ENCODE measurements at regions not wholly inside any gene's neighbourhood (a gene's known extent, or its start where the extent isn't known, plus 50 kb on each side); places are given as distances from the start of the nearest gene placed in this dataset.
"Not testable (repeated sequence)": the region's sequence is repeated elsewhere in the genome, so short reads cannot be mapped to it uniquely, and the experiment has no call there.

DNA sequence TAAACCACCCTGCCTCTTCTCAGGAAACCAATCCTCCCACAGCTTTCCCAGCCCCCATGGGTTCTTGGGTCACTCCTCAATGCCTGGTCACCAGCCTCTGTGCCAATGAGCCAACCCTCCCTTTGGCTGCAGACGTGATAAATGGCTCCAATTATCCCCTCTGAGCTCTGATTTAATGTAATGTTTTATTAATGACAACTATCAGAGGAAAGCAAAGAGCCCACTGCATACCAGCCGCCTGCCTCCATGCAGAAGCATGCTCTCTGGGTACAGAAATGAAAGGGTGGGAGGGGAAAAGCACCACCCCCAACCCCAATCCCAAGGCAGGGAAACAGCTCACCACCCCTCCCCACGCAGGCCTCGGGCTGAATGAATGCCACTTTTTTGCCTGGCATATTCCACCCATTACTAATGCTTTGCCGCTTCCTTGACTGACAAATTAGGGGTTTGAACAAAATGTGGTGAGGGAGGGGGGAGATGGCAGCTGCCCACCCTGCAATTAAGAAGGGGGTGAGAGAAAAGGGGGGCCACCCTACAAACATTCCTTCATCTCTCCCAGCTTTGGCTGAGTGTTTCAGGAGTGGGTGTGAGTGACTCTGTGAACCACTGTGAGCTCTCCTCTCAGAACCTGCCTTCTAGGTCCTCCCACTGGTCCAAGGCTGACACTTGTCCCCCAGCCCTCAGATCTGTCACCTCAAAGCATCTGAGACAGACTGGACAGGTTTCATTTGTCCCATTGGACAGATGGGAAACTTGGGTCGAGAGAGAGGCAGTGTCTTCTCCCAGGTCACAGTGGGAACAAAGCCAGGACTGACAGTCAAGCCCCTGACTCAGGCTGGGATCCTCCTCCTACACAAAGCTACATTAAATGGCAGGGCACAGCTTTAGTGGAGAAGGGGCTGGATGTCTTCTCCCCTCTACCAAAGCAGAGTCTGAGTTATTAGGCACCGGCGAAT, 161.5 kb downstream of the TMEM132E start:
- DNase-seq (ENCODE audit: low read depth) = no peak

DNA sequence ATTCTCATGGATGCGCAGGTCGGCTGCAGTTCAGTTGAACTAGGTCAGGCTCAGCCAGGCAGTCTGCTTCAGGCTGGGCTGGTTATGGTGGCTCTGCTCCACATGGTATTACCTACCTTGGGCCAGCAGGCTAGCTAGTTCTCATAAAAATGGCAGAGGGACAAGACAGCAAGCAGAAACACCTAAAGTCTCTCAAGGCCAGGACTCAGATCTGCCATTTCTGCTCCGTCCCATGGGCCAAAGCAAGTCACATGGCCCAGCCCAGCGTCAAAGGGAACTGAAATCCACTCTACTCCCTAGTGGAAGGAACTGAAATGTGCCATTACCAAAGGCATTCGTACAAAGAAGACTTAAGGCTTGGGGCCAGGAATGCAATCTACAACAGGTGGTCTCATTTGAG, 160.0 kb downstream of the TMEM132E start:
- no peak for DNase-seq (ENCODE audit: low read depth)

DNA sequence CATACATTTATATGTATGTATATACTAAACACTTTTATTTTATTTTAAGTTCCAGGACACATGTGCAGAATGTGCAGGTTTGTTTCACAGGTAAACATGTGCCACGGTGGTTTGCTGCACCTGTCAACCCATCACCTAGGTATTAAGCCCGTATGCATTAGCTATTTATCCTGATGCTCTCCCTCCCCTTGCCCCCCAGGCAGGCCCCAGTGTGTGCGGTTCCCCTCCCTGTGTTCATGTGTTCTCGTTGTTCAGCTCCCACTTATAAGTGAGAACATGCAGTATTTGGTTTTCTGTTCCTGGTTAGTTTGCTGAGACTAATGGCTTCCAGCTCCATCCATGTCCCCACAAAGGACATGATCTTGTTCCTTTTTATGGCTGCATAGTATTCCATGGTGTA, 158.3 kb downstream of the TMEM132E start:
- not testable (repeated sequence) for DNase-seq (ENCODE audit: low read depth)

DNA sequence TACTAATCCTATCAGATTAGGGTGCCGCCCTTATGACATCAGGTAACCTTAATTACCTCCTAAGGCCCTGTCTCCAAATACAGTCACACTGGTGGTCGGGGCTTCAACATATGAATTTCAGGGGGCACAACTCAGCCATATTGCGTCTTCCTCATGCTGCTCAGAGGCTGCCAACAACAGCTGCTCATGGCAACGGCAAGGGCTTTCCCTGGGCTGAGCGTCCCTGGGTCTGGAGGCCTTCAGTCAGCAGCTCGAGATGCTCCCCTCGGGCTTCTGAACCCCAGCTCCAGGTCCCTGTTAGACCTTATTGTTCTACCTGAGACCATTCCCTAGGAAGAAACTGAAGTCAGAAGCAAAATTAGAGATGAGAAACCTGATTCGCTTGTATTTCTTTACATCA, 157.2 kb downstream of the TMEM132E start:
- no peak for DNase-seq (ENCODE audit: low read depth)

DNA sequence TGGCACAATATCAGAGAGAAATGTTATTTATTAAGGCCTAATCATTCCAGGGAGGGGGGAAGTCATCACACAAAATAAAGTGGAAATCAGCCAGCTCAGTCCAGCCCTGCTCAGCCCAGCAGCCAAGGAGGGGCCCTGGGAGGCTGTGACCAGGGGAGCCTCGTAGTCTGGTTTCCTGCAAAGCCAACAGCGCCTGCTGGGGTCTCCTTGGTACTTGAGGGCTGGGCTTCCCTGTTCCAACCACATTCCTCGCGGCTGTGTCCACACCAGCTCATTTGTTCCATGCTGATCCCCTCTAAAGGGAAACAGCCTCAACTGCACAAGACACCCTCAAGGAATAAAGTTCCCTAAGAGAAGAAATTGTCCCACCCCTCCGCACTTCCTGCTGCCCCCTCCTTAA, 154.0 kb downstream of the TMEM132E start:
- no peak for DNase-seq (ENCODE audit: low read depth)

DNA sequence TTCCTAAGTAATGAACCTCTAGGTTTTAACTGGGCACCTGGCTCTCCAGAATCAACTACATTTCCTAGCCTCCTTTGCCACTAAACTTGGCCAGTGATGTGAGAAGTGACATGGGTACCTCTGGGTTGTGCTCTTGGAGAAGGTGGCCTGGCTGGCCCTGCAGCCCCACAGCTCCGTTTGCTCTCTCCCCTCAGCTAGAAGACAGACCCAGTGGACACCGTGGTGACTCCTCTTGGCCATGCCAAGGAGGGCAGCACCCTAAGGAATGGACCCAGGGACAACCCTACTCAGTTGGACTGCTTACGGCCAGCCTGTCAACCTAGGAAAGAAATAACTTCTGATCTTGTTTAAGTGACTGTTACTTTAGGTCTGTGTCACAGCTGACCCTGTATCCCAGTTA, 151.4 kb downstream of the TMEM132E start:
- no peak for DNase-seq (ENCODE audit: low read depth)

DNA sequence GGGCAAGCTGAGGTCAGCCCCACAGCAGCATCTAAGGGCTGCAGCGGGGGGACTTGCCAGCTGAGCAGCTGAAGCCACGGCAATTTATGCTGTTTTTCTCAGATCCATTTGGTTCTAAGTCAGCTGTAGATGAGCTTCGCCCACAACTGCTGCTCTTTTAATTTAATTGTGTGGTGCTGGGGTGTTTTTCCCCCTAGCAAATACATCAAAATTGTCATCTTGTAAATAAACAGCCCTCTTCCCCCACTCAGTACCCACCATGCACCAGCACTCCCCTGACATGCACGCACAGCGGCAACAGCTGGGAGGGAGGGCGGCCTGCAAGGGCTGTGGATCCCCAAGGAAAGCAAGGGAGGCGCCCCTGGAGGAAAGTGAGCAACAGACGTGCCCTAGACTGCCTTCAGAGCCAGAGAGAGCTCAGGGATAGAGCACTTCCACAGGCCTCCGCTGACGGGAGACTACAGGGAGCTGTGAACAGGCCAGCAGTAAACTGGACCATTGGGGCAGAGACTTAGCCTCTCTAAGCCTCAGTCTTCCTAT, 149.5 kb downstream of the TMEM132E start:
- no peak for DNase-seq (ENCODE audit: low read depth)

DNA sequence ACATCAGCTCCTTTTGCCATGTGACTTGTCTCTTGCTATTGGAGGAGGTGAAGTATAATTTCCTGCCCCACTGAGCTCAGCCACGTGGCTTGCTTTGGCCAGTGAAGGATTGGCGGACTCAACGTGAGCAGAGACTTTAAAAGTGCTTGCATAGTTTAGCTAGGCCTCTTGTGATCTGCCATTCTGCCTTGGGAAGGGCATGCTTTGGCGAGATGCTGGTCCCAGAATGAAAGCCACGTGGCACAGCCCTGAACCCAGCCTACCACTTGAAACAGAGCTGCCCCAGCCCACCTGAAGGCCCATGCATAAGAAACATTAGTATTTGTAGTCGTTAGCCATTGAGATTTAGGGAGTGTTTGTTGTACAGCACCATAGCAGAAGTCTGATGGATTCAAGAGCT, 148.2 kb downstream of the TMEM132E start:
- DNase-seq (ENCODE audit: low read depth) = no peak

DNA sequence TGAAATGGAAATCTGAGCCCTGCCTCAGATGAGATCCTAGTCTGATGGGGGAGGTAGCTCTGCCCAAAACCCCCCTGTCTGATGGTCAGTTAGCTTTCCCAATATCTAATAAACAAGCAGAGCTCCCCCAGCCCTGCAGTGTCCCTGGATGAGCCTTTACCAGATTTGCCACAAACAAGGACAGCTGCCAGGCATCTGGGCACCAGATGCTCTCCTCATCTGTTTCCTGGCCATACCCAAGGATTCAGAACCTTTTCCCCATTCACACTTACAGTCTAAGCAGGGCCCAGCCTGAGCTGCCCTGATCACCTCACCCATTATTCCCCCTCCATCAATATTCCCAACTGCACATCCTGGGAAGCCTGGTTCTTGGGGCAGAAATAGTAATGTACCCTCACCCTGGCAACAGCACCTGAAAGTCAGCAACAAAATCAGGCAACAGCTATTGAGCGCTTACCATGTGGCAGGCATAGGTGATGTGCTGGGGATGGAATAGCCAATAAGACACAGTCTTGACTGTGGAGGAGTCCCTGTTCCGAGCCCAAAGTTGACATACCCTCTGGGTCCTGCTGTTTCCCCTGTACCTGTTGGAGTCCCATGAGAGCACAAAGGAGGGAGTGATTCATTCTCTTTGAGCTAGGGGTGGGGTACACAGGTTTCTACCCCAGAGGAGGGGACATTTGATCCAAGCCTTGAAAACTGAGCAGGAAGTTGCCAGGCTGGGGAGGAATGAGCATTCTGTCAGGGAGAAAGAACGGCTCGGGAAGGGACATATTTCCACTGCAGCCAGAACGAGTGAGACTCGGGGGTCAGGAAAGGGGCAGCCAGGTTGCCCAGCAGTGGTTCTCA, 147.4 kb downstream of the TMEM132E start:
- no peak for DNase-seq (ENCODE audit: low read depth)

DNA sequence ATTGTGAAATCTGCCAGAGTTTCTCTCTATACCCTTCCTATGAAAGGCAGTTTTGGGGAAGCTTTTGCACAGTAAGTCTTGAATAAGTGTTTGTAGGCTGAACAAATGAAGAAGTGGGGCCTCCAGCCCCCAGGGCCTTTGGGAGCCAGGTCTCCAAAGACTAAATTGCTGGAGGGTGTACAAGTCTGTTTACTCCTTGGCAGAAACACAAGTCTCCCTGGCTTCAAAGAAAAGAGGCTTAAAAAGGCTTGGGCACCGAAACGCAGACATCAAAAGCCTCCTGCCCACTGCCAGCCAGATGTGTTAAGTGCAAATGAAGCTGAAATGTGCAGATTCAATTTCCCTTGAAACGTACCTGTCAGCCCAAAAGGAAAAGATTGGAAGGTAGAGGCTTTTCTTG, 146.3 kb downstream of the TMEM132E start:
- DNase-seq (ENCODE audit: low read depth) = no peak

DNA sequence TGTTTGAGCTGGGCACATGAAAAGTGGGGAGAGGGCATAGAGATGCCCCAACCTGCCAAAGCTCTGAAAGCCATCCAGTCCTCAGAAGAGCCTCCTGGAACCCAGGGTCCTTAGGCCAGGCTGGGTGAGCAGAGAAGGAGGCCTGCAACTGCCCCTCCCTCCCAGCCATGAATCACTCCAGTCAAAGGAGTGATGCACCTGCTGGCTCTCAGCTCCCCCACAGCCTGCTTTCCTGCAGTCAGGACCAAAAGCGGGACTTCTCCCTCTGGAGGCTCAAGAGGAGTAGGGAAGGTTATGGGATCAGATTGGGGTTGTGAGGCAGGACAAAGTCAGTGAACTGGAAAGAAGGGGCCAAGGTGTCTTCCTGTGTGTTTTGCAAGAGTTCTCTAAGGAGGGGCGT, 145.6 kb downstream of the TMEM132E start:
- DNase-seq (ENCODE audit: low read depth) = no peak

DNA sequence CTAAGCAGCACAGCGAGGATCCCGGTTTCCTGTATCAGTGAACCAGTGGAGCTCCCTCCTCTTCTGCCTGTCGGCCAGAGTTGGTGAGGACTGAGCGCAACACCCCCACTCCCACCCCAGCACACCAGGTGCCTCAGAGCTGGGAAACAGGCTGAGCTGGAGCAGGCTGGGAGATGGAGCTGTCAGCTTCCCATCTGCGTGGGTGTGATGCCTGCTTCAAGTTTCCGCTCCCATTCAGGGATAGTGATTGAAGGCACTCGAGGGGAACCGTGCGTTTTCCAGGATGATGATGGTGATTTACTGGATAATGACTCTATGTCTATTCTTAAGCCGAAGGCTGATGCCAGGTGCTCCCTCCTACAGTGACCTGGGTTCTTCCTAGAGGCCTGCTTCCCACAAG, 144.5 kb downstream of the TMEM132E start:
- DNase-seq (ENCODE audit: low read depth) = no peak

DNA sequence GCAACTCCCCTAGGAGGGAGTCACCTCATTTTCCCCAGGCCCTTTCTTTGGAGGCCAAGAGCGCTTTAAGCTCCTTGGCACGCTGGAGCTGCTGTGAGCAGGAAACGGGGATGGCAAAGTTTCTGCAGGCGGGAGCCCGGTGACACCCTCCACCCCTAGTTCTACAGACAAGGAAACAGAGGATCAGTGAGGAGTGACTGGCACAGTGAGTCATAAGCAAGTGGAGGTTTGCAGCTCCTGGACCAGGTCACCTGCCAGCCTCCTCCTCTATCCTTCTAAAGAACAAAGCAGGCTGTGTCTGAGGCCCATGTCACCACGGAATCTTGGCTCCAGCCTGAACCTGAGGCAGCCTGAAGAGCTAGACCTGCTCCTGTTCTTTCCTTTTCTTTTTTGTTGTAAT, 141.9 kb downstream of the TMEM132E start:
- DNase-seq (ENCODE audit: low read depth) = no peak

DNA sequence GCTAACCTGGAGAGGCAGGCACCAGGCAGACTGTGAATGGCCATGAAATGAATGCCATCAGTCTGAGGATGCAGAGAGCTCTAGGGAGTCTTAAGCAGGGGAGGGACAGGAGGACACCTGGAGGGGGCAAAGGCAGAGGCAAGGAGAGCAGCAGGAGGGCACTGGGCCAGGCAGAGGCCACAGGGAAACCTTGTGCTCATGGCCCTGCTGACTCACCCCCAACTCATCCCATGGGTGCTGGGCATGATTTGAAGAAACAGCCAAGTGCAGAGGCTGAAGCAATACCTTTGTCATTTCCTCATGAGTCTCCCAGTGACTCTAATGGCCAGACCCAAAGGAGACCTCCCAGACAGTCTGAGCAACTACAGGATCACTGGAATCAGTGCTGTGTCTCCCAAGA, 141.4 kb downstream of the TMEM132E start:
- peak; percentile 0 for DNase-seq (ENCODE audit: low read depth)

DNA sequence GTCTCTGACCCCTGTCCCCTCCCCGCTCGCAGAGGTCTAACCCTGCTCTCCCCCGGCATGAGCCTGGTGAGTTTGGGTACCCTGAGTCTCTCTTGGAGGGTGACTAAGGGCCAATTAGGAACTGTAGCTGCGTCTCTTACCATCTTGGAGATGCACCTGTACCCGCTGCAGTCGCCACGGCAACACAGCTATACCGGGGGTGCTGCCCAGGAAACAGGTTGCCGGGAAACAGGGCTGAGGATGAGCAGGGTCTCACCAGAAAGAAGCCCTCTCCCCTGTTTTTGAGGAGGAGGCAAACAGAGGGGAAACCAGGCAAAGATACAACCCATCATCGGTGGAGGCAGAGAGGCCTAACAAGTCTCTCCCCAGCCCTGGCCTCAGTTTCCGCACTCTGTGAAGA, 140.2 kb downstream of the TMEM132E start:
- DNase-seq (ENCODE audit: low read depth) = no peak

DNA sequence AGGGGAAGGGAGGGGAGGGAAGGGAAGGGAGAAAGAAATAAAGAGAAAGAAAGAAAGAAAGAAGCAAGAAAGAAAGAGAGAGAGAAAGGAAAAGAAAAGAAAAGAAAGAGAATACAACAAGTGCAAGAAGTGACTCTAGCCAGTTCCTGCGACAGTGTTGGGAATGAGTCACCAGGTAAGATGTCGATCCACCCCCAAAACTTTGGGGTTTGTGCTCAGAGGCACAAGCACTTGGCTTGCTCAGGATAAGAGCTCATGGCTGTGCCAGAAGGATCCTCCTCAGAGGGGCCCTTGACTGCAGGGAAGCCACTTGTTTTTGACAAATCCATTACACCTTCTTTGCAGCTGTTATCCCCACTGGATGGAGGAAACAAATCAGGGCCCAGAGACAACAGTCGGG, 137.7 kb downstream of the TMEM132E start:
- no peak for DNase-seq (ENCODE audit: low read depth)

DNA sequence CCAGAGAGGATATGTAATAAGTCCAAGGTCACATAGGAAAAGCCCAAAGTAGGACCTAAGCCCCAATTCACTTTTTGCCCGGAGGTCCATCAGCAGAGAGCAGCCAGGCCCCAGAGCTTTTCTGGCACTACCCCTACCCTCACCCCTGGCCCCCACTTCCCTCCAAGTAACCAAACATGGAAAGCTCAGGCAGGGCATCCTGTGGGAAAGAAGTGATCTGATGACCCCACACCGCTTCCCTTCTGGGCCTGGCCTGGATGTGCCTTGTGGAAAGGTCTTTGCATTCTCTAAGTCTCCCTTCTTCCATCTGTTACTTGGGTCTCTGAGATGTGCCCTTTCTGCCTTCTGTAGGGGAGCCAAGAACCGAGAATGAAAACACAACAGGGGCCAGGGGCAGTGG, 136.9 kb downstream of the TMEM132E start:
- no peak for DNase-seq (ENCODE audit: low read depth)

DNA sequence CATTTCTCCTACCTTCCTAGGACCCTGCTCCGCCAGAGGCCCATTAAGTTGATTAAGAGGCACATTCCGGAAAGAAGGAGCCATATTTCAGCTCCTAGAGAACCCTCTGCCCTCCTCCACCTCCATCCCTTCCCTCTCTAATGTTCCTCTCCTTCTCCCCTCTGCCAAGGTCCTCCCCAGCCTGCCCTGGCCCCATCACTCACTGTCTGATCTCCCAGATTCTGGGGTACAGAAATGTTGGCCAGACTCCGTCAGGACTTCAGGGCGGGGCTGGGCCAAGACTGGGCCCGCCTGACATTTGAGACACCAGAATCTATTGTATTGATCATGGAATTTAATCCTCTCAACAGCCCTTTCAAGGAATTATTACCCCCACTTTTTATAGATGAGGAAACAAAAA, 136.1 kb downstream of the TMEM132E start:
- DNase-seq (ENCODE audit: low read depth) = no peak

DNA sequence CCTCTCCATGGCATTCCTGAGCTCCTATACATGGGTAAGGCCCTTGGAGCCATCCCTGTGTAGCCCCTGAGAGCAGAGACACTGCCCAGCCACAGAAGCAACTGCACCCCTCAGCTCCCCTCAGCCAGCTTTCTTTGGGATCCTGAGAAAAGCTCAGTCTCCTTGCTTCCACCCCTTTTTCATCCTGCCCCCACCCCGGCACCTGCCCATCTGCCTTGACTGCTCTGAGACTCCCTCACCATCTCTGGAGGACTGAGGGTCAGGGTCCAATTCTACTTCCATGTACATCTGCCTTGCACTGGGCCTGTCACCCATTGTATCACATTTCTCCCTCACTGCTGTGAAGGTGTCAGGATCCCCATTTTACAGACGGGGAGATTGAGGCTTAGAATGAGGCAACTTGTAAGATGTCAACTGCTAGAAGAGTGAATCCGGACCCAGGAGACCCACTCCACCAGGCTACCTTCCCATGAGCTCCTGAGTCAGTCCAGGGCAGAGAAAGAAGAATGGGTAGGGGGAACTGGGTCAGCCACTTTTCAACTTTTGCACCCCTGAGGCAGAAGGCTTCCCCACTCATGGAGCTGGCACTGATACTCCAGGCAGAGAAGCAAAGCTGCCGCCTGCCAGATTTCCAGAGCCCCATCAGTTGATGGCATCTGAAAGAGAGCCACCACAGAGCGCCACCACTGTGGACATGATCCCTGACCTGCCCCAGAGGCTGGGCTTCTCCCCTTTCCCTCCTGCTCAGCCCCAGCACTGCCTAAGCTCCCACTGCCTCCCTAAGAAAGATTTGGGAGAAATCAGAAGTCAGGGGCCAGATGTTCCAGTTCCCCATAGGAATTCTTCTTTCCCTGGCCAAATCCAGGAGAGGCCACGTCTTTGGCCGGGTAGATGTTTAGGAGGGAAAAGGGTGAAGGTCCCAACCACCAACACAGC, 135.4 kb downstream of the TMEM132E start:
- DNase-seq (ENCODE audit: low read depth) = no peak

DNA sequence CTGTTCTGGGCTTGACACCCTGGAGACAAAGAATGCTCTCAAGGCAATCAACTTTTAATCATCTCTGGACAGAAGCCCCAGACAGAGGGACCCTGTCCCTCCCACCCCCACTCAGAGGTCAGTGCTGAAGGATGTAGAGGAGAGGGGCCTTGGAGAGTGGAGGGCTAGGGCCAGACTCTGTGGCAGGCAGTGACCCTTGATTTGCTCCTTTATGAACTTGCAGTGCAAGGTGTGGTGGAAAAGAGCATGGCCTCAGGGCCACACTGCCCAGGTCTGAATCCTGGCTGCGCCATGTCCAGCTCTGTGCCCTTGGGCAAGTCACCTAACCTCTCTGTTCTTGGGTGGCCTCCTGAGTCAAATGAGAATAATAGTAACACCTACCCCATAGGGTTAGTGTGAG, 134.3 kb downstream of the TMEM132E start:
- DNase-seq (ENCODE audit: low read depth) = no peak

DNA sequence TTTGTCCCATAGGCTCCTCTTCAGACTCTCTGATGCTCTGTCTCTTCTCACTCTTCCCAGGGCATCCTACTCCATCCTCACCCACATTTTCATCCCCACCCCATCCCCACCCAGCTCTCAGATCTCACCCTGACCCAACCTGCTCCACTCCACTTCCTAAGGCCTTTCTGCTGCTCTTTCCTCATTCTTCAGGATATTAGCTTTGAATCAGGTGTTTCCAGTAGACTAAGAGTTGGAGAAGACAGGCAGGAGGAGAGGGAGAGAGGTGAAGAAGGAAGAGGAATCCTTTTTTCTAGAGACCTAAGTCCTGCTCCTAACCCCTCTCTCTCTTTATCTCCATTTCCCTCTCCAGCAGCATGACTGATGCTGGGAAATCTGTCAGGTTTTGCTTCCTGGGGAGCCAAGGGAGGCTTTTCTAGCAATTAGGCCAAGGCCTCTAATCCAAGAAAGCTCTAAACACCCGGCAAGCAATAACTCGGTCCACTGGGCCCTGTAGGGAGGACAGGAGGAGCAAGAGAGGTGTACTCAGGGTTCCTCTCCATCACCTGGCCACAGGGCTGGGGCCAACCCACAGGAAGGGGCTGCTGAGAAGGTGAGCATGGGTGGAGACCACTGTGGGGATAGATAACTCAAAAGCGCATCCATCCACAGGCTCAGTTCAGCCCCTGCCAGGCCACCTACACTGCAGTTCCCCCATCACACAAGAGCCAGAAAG, 133.3 kb downstream of the TMEM132E start:
- DNase-seq (ENCODE audit: low read depth) = no peak

Measured in HS-5 (cell line).